ENCODE measurements at regions not wholly inside any gene's neighbourhood (a gene's known extent, or its start where the extent isn't known, plus 50 kb on each side); places are given as distances from the start of the nearest gene placed in this dataset.
"Not testable (repeated sequence)": the region's sequence is repeated elsewhere in the genome, so short reads cannot be mapped to it uniquely, and the experiment has no call there.

GRCh38 chr10:57605948-57606485, 661.7 kb downstream of the IPMK start:
- no peak for DNase-seq (ENCODE audit: low read depth)
- no peak for TF ChIP-seq CTCF (conservative IDR thresholded peaks at IDR 0.05; ENCODE audit: low read depth, low read length)
- no peak overlapping the region for H3K4me3 ChIP-seq (ENCODE audit: low read length)

GRCh38 chr10:57599440-57599839, 668.3 kb downstream of the IPMK start:
- H3K4me3 ChIP-seq (ENCODE audit: low read length) = no peak overlapping the region
- DNase-seq (ENCODE audit: low read depth) = no peak
- no peak for TF ChIP-seq CTCF (conservative IDR thresholded peaks at IDR 0.05; ENCODE audit: low read depth, low read length)

DNA sequence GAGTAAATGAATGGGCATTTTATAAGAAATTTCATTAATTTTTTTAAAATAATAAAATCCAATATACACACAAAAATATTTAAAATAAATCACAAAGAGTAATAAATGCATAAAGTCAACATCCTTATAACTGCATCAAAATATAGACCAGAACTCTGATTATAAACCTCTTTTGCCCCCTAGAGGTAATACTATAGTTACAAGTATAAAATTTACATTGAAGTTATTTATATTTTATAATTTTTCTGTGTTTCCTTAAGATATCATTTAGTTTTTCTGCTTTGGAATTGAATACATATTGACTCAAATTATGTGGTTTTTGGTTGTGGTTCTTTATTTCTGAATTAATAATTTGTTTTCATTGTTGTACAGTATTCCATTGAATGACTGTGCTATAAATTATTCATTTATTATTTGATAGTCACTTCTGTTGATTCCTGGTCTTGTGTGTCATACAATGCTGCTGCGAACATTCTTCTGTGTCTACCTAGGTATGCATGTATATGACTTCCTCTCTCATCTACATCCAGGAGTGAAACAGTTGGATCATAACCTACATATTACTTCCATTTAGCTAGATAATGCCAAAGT, 673.6 kb downstream of the IPMK start:
- H3K4me3 ChIP-seq (ENCODE audit: low read length) = no peak overlapping the region
- DNase-seq (ENCODE audit: low read depth) = no peak
- TF ChIP-seq CTCF (conservative IDR thresholded peaks at IDR 0.05; ENCODE audit: low read depth, low read length) = no peak

GRCh38 chr10:57579926-57580325, 687.8 kb downstream of the IPMK start:
- no peak overlapping the region for H3K4me3 ChIP-seq (ENCODE audit: low read length)
- peak; percentile 39 for TF ChIP-seq CTCF (conservative IDR thresholded peaks at IDR 0.05; ENCODE audit: low read depth, low read length)
- no peak for DNase-seq (ENCODE audit: low read depth)

DNA sequence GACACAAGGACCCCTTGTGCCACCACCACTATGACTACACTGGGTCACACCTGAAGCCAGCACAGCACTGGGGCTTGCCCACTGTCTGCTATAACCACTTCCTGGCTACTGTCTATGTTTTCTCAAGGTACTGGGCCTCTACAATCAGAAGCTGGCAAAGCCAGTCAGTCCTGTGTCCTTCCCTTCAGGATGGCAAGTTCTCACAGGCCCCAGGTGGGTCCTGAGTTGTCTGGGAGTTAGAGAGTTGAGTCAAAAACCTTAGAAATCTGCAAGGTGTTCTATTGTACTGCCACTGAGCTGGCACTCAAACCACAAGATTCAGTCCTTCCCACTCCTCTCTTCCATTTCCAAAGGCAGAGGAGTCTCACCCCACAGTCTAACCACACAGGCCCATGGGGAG, 705.5 kb downstream of the IPMK start:
- no peak for TF ChIP-seq CTCF (conservative IDR thresholded peaks at IDR 0.05; ENCODE audit: low read depth, low read length)
- H3K4me3 ChIP-seq (ENCODE audit: low read length) = no peak overlapping the region
- DNase-seq (ENCODE audit: low read depth) = no peak

GRCh38 chr10:57551774-57552173, 715.9 kb downstream of the IPMK start:
- not testable (repeated sequence) for DNase-seq (ENCODE audit: low read depth); H3K4me3 ChIP-seq (ENCODE audit: low read length)

- DNase-seq (ENCODE audit: low read depth) = no peak
- TF ChIP-seq CTCF (conservative IDR thresholded peaks at IDR 0.05; ENCODE audit: low read depth, low read length) = no peak
- H3K4me3 ChIP-seq (ENCODE audit: low read length) = no peak overlapping the region
These were observed 732.4 kb downstream of the IPMK start for GRCh38 chr10:57535306-57535705.
